IPS DF 4.7 (cell line): ENCODE measurements at regions not wholly inside any gene's neighbourhood (a gene's known extent, or its start where the extent isn't known, plus 50 kb on each side); places are given as distances from the start of the nearest gene placed in this dataset.

Experiments
- DNase-seq: peaks from one replicate; pipeline ENCODE4 v3.0.0-alpha.2; 2013; ENCODE audit warnings: low spot score; ENCODE audit errors: extremely low read depth

DNA sequence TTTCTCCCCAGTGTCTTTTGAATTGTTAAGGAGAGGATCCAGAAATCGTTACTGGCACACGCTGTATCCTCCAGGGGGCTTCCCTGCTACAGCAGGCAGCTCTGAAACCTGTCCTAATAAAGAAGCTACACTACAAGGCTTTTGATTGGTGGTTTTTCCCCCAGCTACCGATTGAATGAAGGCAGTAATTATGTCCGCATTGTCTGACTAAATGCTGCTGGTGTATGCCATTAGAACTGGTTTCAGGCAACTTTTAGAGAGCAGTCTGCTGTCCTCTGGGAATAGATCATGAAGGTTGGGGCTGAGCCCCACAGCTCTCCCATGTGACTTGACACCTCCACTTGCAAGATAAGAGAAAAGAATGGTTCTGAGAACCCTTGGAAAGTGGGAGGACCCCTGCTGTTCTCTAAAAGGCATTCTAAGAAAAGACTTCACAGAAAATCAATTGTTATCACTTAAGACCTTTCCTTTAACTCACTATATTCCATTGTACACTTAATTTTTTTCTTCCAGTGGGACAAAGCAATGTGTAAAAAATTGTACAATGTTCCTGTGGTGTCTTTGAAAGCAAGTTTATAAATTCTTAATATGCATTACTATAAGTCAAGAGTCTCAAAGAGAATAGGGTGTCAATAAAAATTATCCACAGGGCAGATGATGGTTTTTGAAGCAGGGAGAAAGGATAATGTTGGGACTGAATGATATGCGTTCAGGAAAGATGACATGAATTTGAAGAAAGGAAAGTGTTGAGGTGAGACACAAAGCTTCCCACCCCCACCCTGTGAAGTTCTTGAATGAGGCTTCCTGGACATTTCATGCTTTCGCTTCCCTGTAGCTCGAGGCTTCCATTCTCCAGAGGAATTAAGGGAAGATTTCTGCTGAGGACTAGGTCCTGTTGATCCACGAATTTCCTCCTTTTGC, 53.0 kb upstream of the DAZL start:
- DNase-seq: no peak

DNA sequence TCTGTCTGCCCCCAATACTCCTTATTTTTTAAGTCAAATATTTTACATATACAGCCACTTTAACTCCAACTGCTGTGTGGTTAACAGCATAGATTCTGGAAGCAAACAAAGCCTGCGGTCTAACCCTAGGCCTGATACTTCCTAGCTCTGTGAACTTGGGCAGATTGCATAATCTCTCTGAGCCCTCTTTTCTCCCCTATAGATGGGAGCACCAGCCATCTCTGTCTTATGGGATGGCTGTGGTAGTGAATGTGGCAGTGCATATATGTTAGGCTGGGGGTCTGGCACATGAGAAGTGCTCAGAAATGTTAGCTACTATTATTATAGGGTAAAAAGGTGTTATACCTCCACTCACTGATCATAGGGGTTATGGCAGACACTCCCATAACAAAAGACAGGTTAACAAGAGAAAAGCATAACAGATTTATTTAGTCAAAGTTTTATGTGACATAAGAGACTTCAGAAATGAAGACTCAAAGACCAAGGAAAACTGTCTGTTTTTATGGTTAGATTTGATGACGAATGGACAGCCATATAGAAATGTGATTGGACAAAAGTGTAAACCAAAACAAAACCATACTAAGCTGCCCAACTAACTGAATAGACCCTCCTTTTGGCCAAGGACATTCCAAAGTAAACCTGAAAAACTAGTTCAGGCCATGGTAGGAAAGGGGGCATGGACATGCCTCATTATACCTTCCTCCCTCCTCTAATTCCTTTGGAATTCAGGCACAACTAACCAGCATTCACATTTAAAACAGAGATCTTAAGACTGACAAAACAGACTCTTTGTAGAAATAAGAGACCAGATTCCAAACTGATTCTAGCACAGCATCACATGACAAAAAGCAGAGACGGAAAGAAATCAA, 53.9 kb upstream of the DAZL start:
- no peak for DNase-seq

GRCh38 chr3:16663854-16664712, 58.9 kb upstream of the DAZL start:
- DNase-seq: no peak

- no peak for DNase-seq
Observed at GRCh38 chr3:16665282-16665741, 60.1 kb upstream of the DAZL start.

DNA sequence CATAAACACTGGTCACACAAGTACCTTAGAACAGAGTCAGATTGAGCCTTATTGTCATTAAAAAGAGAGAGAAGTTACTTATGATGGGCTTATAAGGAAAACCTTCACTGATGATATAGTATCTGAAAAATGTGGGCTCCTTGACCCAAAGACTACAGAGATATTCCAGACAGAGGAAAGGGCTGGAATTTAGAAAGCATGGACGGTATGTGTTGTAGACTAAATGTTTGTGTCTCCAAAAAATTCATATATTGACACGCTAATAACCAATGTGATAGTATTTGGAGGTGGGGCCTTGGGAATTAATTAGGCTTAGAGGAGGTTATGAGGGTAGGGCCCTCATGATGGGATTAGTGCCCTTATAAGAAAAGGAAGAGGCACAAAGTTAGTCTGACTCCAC, 61.0 kb upstream of the DAZL start:
- DNase-seq: no peak

GRCh38 chr3:16667633-16668032, 62.4 kb upstream of the DAZL start:
- no peak for DNase-seq

DNA sequence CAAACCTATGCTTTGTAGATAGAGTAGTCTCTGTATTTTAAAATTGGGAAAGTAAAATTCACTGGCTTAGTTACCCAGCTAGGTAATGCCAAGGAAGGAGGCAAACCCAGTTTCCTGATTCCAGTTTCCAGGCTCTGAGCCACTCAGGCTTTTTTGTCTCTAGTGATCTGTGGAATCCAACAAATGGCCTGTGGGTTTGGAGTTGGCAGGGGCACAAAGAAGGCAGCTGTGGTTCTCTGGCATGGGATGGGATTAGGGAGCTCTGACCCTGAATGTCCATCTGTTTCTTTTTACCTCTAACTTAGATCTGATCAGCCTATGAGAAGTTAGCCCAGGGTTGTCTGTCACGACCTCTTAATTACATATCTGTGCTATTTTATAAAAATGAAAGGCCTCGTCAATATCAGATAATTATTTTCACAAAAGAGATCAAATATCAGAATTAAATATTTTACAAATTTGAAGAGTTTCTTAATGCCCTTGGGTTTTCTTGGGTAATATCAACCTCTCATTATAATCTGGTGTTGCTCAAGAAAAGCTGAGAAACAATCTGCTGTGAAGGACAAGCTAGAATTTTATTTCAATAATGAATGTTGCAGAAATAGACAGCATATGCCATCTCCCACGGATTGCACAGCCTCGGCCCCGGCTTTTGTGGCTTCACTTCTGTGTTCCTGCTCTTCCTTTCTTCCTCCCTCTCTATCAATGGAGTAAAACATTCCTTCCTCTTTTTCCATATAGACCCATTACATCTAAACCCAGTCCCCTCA, 63.7 kb upstream of the DAZL start:
- DNase-seq: no peak

DNA sequence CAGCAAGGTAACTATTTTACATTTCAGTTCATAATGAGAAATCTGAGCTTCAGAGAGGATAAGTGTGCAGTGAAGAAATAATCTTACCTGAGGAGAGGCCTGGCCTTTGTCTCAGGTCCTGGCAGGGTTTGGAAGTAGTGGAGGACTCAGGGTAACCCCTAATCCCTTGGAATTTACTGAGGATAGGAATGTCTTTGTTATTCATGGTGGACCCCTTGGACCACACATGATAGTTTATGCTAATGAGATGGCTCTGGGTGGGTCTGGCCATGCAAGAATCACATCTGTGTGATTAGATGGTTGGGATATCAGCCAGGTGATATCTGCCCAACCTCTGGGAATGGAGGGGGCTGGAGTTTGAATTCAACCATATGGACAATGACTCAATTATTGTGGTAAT, 65.0 kb upstream of the DAZL start:
- DNase-seq: no peak

- DNase-seq: no peak
Observed at GRCh38 chr3:16671690-16672089, 66.5 kb upstream of the DAZL start.

DNA sequence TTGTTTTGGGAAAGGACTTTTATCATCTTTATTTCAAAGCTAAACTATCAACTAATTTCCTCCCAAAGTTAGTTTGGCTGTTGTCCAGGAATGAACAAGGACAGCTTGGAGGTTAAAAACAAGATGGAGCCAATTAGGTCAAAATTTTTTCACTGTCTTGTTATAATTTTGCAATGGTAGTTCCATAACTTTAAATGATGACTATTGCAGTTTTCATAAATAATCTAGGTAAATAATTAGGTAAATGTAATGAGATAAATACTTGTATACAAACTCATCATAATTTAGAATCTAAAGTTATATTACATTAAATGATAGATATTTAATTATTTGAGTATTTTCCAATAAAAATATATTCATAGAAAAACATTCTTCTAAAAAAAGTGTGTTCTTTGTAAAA, 68.3 kb upstream of the DAZL start:
- no peak for DNase-seq

DNA sequence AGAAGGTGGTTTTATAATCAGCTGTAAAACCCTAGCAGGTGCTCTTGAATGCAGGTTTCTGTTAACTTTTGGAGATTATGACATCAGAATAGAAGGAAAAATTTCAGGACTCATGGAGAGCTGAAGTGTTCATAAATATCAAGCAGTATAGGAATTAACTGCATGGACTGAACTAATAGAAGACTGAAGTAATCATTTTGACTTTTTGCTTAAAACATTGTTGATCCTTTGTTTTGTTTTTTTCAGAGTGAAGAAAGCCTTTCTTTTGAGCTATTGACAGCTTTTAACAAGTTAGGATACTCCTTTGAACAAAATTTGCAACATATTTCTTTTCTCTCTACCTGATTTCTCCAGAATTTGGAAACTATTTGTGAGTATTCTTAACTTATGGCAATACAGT, 70.6 kb upstream of the DAZL start:
- DNase-seq: no peak

DNA sequence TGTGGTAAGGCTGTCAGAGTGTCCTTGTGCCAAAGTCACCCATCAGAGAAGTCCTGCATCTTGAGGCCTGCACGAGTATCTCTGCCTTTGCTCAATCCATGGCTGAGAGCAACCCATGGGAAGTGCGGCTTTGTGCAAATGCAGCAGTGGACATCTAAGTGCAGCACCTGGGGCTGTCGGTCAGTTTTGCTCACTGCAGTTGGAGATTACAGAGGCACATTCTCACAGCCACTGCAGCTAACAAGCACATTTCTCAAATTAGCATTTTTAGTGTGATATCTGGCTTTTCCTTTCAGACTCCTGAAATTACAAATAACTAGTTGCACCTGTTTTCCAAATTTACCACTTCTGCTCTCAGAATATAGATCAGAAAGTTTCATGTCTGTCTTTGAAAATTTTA, 81.5 kb upstream of the DAZL start:
- no peak for DNase-seq

DNA sequence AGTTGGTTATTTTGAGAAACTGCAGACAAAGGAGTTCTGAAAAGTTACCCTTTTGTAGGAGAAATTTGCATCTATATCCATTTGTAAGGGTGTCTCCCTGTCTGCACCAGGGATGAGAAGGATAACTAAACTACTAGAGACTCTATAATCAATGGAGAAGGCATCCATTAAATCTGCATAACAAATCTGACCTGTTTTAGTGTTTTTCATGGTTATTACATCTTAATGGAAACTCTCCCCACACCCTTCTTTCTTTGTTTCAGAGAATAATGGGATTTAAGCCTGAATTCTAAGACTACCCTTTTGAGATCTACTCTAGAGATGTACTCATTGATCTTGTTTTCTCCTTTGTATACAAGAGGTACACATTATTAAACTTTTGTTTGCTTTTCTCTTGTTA, 82.0 kb upstream of the DAZL start:
- no peak for DNase-seq

- no peak for DNase-seq
Observed at GRCh38 chr3:16692486-16693344, 87.5 kb upstream of the DAZL start.

DNA sequence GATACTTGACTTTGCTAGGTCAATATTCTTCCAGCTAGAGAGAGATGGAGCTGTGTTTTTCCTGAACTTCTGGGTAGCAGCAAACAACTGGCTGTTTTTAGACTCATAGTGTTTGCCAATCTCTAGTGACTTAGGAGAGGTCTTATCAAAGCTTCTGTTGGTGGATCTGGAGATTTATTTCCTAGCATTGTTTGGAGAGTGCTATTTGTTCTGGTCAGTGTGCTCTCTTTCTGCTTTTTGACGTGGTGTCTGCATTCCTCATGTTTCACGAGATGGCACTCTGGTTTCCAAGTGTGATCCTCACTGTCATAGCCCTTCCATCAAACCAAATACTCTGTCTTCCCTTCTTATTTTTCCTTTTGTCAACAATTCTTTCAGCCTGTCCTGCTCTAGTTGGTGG, 88.6 kb upstream of the DAZL start:
- DNase-seq: no peak

GRCh38 chr3:16695710-16696109, 90.5 kb upstream of the DAZL start:
- no peak for DNase-seq

- no peak for DNase-seq
Observed at GRCh38 chr3:16697443-16698147, 92.4 kb upstream of the DAZL start.

- DNase-seq: no peak
Observed at GRCh38 chr3:16700651-16701050, 95.4 kb upstream of the DAZL start.

DNA sequence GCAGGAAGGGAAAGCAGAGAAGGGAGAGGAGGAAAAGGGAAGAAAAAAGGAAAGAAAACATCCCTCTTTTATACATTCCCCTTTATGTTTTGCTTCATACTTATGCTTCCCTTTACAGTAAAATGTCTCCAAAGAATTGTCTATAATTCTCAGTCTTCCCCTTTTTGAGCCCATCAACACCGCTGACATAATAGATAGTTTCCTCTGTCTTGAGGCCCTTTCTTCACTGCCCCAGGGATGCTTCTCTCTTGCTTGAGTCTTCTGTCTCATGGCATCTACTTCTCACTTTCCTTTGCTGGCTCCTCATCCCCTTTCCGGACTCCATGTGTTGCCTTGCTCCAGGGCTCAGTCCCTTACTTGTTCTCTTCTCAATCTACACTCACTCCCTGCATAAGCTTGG, 99.7 kb upstream of the DAZL start:
- DNase-seq: no peak
